IMR-90 (cell line): ENCODE measurements at regions not wholly inside any gene's neighbourhood (a gene's known extent, or its start where the extent isn't known, plus 50 kb on each side); places are given as distances from the start of the nearest gene placed in this dataset.

Experiments
- ATAC-seq: fragments of 200-7000 bp; cut with Tn5 transposase; 2 replicates; pipeline ENCODE4 v1.9.1; 2020; ENCODE audit warnings: low read depth, mild to moderate bottlenecking, moderate library complexity
- BruUV-seq: library from RNA; stranded (reverse); fragments of 400-500 nt; replicated peaks from 2 replicates; lab custom pipeline; 2021; lab: Mats Ljungman, UMichigan
- CTCF ChIA-PET: fragments of 300-600 bp; formaldehyde crosslinking; extraction: SDS; loops from one replicate; lab custom pipeline; 2021; ENCODE audit warnings: antibody characterized with exemption; lab: Yijun Ruan, JAX
- POLR2A ChIA-PET: fragments of 300-600 bp; sonication (Branson Sonifier 250); formaldehyde crosslinking; loops from one replicate; lab custom pipeline; 2022; ENCODE audit warnings: antibody characterized with exemption; ENCODE audit not compliant: unreplicated experiment; lab: Charles Lee
- DNase-seq: peaks from one replicate; pipeline ENCODE4 v3.0.0; 2013
- H2AFZ ChIP-seq: replicated peaks from 2 replicates; pipeline ENCODE3; 2013; ENCODE audit warnings: low read length, mild to moderate bottlenecking; ENCODE audit not compliant: poor library complexity
- H2AK5ac ChIP-seq: 2 replicates; pipeline ENCODE4 v1.6.1; 2013; ENCODE audit warnings: low read depth, low read length, inconsistent platforms
- H2AK9ac ChIP-seq: replicated peaks from 2 replicates; pipeline ENCODE3; 2013; ENCODE audit warnings: mild to moderate bottlenecking, low read depth, low read length, moderate library complexity; ENCODE audit not compliant: poor library complexity
- H2BK120ac ChIP-seq: 2 replicates; pipeline ENCODE4 v1.6.1; 2013; ENCODE audit warnings: low read depth, low read length, inconsistent platforms
- H2BK15ac ChIP-seq: 3 replicates; pipeline ENCODE4 v1.6.1; 2013; ENCODE audit warnings: low read depth, low read length, inconsistent platforms
- H2BK20ac ChIP-seq: 2 replicates; pipeline ENCODE4 v1.6.1; 2013; ENCODE audit warnings: low read depth, mild to moderate bottlenecking, inconsistent platforms, low read length, moderate library complexity
- H2BK5ac ChIP-seq: 2 replicates; pipeline ENCODE4 v1.6.1; 2013; ENCODE audit warnings: mild to moderate bottlenecking, low read depth, low read length, inconsistent platforms; ENCODE audit not compliant: poor library complexity, severe bottlenecking
- H3K14ac ChIP-seq: replicated peaks from 2 replicates; pipeline ENCODE4 v1.6.1; 2013; ENCODE audit warnings: low read depth, low read length, inconsistent platforms
- H3K18ac ChIP-seq: 2 replicates; pipeline ENCODE4 v1.6.1; 2013; ENCODE audit warnings: low read depth, low read length, control low read depth
- H3K23ac ChIP-seq: 2 replicates; pipeline ENCODE4 v1.6.1; 2013; ENCODE audit warnings: low read depth, low read length, inconsistent platforms
- H3K27ac ChIP-seq: 2 replicates; pipeline ENCODE4 v1.5.1; 2013; ENCODE audit warnings: mild to moderate bottlenecking, control low read depth, low read length; ENCODE audit not compliant: insufficient read depth
- H3K27me3 ChIP-seq: 2 replicates; pipeline ENCODE4 v1.6.1; 2013; ENCODE audit warnings: low read length; ENCODE audit not compliant: control insufficient read depth, insufficient read depth
- H3K36me3 ChIP-seq: 2 replicates; pipeline ENCODE4 v1.6.1; 2013; ENCODE audit warnings: low read length, mixed read lengths; ENCODE audit not compliant: control insufficient read depth, insufficient read depth
- H3K4ac ChIP-seq: 2 replicates; pipeline ENCODE4 v1.6.1; 2013; ENCODE audit warnings: low read depth, low read length, inconsistent platforms
- H3K4me1 ChIP-seq: 2 replicates; pipeline ENCODE4 v1.6.1; 2013; ENCODE audit warnings: low read length, mixed read lengths; ENCODE audit not compliant: control insufficient read depth, insufficient read depth
- H3K4me2 ChIP-seq: 2 replicates; pipeline ENCODE4 v1.6.1; 2013; ENCODE audit warnings: low read depth, mild to moderate bottlenecking, control low read depth, low read length, moderate library complexity
- H3K4me3 ChIP-seq: 2 replicates; pipeline ENCODE4 v1.5.1; 2013; ENCODE audit warnings: low read depth, mild to moderate bottlenecking, control low read depth, low read length, moderate library complexity; ENCODE audit not compliant: insufficient read depth
- H3K56ac ChIP-seq: 2 replicates; pipeline ENCODE4 v1.6.1; 2013; ENCODE audit warnings: low read length, inconsistent platforms; ENCODE audit not compliant: insufficient read depth; ENCODE audit errors: extremely low read depth
- H3K79me1 ChIP-seq, 2 experiments: 2 replicates each; pipeline ENCODE4 v1.6.1; 2013; ENCODE audit warnings: low read length in 2 of 2, inconsistent platforms in 1 of 2, low read depth in 1 of 2
- H3K9ac ChIP-seq: 2 replicates; pipeline ENCODE4 v1.6.1; 2013; ENCODE audit warnings: low read depth, low read length, control low read depth
- H3K9me1 ChIP-seq: 2 replicates; pipeline ENCODE4 v1.6.1; 2013; ENCODE audit warnings: low read length, inconsistent platforms; ENCODE audit not compliant: insufficient read depth
- H3K9me3 ChIP-seq: 2 replicates; pipeline ENCODE4 v1.6.1; 2013; ENCODE audit warnings: low read length; ENCODE audit not compliant: control insufficient read depth, insufficient read depth
- H4K20me1 ChIP-seq: 2 replicates; pipeline ENCODE4 v1.6.1; 2013; ENCODE audit warnings: low read length, inconsistent platforms; ENCODE audit not compliant: insufficient read depth
- H4K5ac ChIP-seq: 2 replicates; pipeline ENCODE4 v1.6.1; 2013; ENCODE audit warnings: mild to moderate bottlenecking, low read depth, low read length, control low read depth
- H4K8ac ChIP-seq, 2 experiments: 2 replicates each; pipeline ENCODE4 v1.6.1; 2013; ENCODE audit warnings: low read depth in 2 of 2, low read length in 2 of 2, control low read depth in 1 of 2, inconsistent platforms in 1 of 2
- H4K91ac ChIP-seq: 2 replicates; pipeline ENCODE4 v1.6.1; 2013; ENCODE audit warnings: low read depth, low read length, inconsistent platforms; ENCODE audit not compliant: insufficient read depth
- BHLHE40 ChIP-seq: fragments of 150-350 bp; IDR thresholded peaks from 2 replicates; pipeline ENCODE4 v1.6.1; 2016; ENCODE audit warnings: mild to moderate bottlenecking, low read depth, low read length
- FOS ChIP-seq: fragments of 150-350 bp; IDR thresholded peaks from 2 replicates; pipeline ENCODE4 v1.6.1; 2016; ENCODE audit warnings: low read depth, low read length
- MAFK ChIP-seq: IDR thresholded peaks from 2 replicates; pipeline ENCODE4 v1.6.1; 2012; ENCODE audit warnings: low read depth, low read length, improper control_type of control experiment
- POLR2A ChIP-seq: IDR thresholded peaks from 2 replicates; pipeline ENCODE4 v1.6.1; 2012; ENCODE audit warnings: mild to moderate bottlenecking, low read depth, low read length
- SMC3 ChIP-seq: fragments of 150-350 bp; IDR thresholded peaks from 2 replicates; pipeline ENCODE4 v1.6.1; 2016; ENCODE audit warnings: low read depth, mild to moderate bottlenecking, antibody characterized with exemption, low read length, moderate library complexity
- WGBS, 2 experiments: methylation state at CpG; one replicate each; pipeline versions ENCODE4 v1.1.5 to v1.1.7; 2013; ENCODE audit warnings: missing lambda C conversion rate in 2 of 2; ENCODE audit not compliant: insufficient read length in 1 of 2; ENCODE audit errors: extremely low coverage in 2 of 2; 5-methylcytosine and 5-hydroxymethylcytosine counted together
- dilution Hi-C: fragments of 300-500 bp; cut with HindIII; formaldehyde crosslinking; loops from one replicate; pipeline ENCODE4 v1.14.3; 2018; ENCODE audit warnings: low sequenced_read_pairs; ENCODE audit not compliant: unreplicated experiment
- in situ Hi-C: fragments of 300-500 bp; cut with MboI; formaldehyde crosslinking; loops from 3 replicates; pipeline ENCODE4 v1.14.3; 2019; ENCODE audit warnings: low sequenced_read_pairs, inconsistent platforms, mixed read lengths
- intact Hi-C: fragments of 100-400 bp; cut with micrococcal nuclease; formaldehyde crosslinking; loops from 2 replicates; pipeline ENCODE4 v1.10.0; 2022
- TF ChIP-seq, protein P1 (sequence below): fragments of 150-350 bp; IDR thresholded peaks from 2 replicates; pipeline ENCODE4 v1.6.1; 2016; ENCODE audit warnings: low read depth, mild to moderate bottlenecking, low read length, moderate library complexity, borderline replicate concordance
- TF ChIP-seq, protein P2 (sequence below): fragments of 150-350 bp; IDR thresholded peaks from 2 replicates; pipeline ENCODE4 v1.6.1; 2017; ENCODE audit warnings: mild to moderate bottlenecking, antibody characterized with exemption, low read length, low read depth

DNA sequence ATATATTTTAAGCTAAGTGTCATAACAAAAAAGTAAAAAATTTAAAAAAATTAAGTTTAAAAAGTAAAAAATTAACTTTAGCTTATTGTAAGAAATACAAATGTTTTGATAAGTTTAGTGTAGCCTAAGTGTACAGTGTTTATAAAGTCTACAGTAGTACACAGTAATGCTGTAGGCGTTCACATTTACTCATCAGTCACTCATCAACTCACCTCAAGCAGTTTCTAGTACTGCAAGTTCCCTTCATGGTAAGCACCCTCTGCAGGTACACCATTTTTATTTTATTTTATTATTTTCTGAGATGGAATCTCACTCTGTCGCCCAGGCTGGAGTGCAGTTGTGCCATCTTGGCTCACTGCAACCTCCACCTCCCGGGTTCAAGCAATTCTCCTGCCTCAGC, 316.0 kb downstream of the FGFR2 start:
- in situ Hi-C loops (no loop called here), intact Hi-C loops (no loop called here), dilution Hi-C loops (no loop called here)
- Histone ChIP-seq H2BK5ac (no peak overlapping the region), H2AK9ac (no peak overlapping the region), H3K18ac (no peak overlapping the region), H3K79me1 (no peaks in the 10 kb centered on the region), H3K4ac (no peak overlapping the region), H3K4me1 (no peaks in the 10 kb centered on the region), H3K9ac (no peak overlapping the region), H2BK120ac (no peak overlapping the region), H3K4me3 (no peak overlapping the region), H2AK5ac (no peak overlapping the region), H2AFZ (no peak overlapping the region), H3K23ac (no peak overlapping the region), H4K20me1 (no peaks in the 10 kb centered on the region), H2BK15ac (no peak overlapping the region), H2BK20ac (no peak overlapping the region), H3K36me3 (no peaks in the 10 kb centered on the region), H3K27ac (no peak overlapping the region), H3K14ac (no peak overlapping the region), H3K4me2 (no peak overlapping the region), H3K27me3 (no peaks in the 10 kb centered on the region), H4K8ac (no peak overlapping the region), H3K9me3 (peaks cover 2% of the 10 kb centered on the region), H4K5ac (no peak overlapping the region), H3K9me1 (no peaks in the 10 kb centered on the region), H3K56ac (no peak overlapping the region), H4K91ac (no peak overlapping the region)
- BruUV-seq, result no TSS peak
- ChIA-PET POLR2A (no interaction called here), CTCF (no interaction called here)
- no peak for DNase-seq
- WGBS, 2 experiments, result no CpG with 5 or more reads among the region's 3 CpGs
- ATAC-seq, result no peak
- TF ChIP-seq, protein P1, sequence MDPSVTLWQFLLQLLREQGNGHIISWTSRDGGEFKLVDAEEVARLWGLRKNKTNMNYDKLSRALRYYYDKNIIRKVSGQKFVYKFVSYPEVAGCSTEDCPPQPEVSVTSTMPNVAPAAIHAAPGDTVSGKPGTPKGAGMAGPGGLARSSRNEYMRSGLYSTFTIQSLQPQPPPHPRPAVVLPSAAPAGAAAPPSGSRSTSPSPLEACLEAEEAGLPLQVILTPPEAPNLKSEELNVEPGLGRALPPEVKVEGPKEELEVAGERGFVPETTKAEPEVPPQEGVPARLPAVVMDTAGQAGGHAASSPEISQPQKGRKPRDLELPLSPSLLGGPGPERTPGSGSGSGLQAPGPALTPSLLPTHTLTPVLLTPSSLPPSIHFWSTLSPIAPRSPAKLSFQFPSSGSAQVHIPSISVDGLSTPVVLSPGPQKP, result no peak
- no peak for TF ChIP-seq MAFK
- TF ChIP-seq POLR2A, result no peak
- no peak for TF ChIP-seq BHLHE40
- no peak for TF ChIP-seq SMC3
- no peak for TF ChIP-seq FOS
- TF ChIP-seq, protein P2, sequence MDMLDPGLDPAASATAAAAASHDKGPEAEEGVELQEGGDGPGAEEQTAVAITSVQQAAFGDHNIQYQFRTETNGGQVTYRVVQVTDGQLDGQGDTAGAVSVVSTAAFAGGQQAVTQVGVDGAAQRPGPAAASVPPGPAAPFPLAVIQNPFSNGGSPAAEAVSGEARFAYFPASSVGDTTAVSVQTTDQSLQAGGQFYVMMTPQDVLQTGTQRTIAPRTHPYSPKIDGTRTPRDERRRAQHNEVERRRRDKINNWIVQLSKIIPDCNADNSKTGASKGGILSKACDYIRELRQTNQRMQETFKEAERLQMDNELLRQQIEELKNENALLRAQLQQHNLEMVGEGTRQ, result no peak
